NT2/D1 (cell line): ENCODE measurements at regions not wholly inside any gene's neighbourhood (a gene's known extent, or its start where the extent isn't known, plus 50 kb on each side); places are given as distances from the start of the nearest gene placed in this dataset.

Experiments
- DNase-seq: peaks from one replicate; pipeline ENCODE4 v3.0.0-alpha.2; 2011; ENCODE audit warnings: low read depth, low spot score
- H3K27me3 ChIP-seq: 2 replicates; pipeline ENCODE4 v1.6.0; 2011; ENCODE audit warnings: mild to moderate bottlenecking; ENCODE audit not compliant: insufficient read length, insufficient read depth
- H3K36me3 ChIP-seq: 2 replicates; pipeline ENCODE4 v1.6.1; 2011; ENCODE audit warnings: mild to moderate bottlenecking, low read length, mixed read lengths; ENCODE audit not compliant: insufficient read depth, insufficient read length
- H3K4me1 ChIP-seq: 2 replicates; pipeline ENCODE4 v1.5.1; 2011; ENCODE audit not compliant: insufficient read depth, insufficient read length
- H3K4me3 ChIP-seq: 2 replicates; pipeline ENCODE4 v1.5.1; 2011; ENCODE audit warnings: low read depth; ENCODE audit not compliant: insufficient read length
- H3K9ac ChIP-seq: 2 replicates; pipeline ENCODE4 v1.6.0; 2011; ENCODE audit warnings: low read depth; ENCODE audit not compliant: insufficient read length
- H3K9me3 ChIP-seq: 2 replicates; pipeline ENCODE4 v1.5.1; 2011; ENCODE audit warnings: mild to moderate bottlenecking, low read length; ENCODE audit not compliant: insufficient read depth
- SUZ12 ChIP-seq: IDR thresholded peaks from 2 replicates; pipeline ENCODE4 v1.6.1; 2011; ENCODE audit not compliant: insufficient read length, insufficient read depth; ENCODE audit errors: extremely low read depth
- YY1 ChIP-seq: IDR thresholded peaks from 2 replicates; pipeline ENCODE4 v1.6.1; 2011; ENCODE audit not compliant: insufficient read length, insufficient read depth
- ZNF274 ChIP-seq: IDR thresholded peaks from 2 replicates; pipeline ENCODE4 v1.6.1; 2011; ENCODE audit warnings: mild to moderate bottlenecking, low read depth, low read length

GRCh38 chr12:132432721-132433577, 57.0 kb upstream of the FBRSL1 start:
- Histone ChIP-seq H3K36me3 (no peaks in the 10 kb centered on the region), H3K4me3 (no peak overlapping the region), H3K9me3 (peaks cover 9% of the 10 kb centered on the region), H3K4me1 (peaks cover 32% of the 10 kb centered on the region), H3K27me3 (peaks cover 95% of the 10 kb centered on the region), H3K9ac (no peak overlapping the region)
- no peak for DNase-seq
- TF ChIP-seq ZNF274 (no peak), SUZ12 (no peak), YY1 (no peak)

GRCh38 chr12:132432126-132432705, 57.7 kb upstream of the FBRSL1 start:
- H3K9ac ChIP-seq: no peak overlapping the region
- no peak overlapping the region for H3K4me3 ChIP-seq
- DNase-seq: no peak
- H3K27me3 ChIP-seq: peaks cover 96% of the 10 kb centered on the region
- peaks cover 32% of the 10 kb centered on the region for H3K4me1 ChIP-seq
- H3K36me3 ChIP-seq: no peaks in the 10 kb centered on the region
- H3K9me3 ChIP-seq: peaks cover 9% of the 10 kb centered on the region
- TF ChIP-seq YY1: no peak

DNA sequence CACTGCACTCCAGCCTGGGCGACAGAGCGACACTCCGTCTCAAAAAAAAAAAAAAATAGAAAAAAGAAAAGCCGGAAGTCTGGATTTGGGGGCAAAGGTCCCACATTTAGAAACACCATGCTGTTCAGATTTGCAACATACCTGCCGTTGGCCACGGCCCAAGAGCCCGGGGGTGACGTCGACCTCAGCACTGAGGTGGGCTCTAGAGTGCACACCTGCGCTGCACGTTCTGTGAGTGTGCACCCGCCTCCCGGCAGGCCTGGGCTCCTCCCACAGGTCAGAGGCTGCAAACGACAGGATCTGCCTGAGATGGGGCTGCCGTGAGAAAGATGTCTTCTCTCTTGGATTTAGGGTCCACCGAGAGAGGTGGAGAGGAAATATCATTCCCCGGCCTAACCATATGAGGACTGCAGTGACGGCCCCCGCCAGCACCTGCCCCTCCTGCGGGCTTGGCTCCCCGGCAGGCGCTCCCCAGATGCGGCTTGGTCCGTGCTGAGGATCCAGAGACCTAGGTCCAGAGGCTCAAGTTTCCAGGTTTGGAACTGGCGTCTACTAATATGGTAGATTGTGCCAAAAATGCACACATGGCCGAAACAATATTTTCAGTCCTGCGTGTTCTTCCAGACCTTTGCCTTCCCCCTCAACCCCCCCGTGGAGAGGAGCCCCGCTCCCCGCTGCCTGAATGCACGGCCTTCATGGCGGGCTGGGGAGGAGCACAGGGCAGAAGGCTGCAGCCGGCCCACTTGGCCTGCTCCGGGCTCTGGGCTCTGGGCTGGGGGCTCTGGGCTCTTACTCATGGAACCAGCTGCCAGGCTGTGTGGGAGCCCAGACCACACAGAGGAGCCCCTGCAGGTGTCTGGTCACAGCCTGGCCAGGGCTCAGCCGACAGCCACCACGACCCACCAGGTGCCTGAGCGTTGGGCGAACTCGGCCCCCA, 58.8 kb upstream of the FBRSL1 start:
- Histone ChIP-seq H3K36me3 (no peaks in the 10 kb centered on the region), H3K4me1 (peaks cover 29% of the 10 kb centered on the region), H3K4me3 (no peak overlapping the region), H3K27me3 (peaks cover 95% of the 10 kb centered on the region), H3K9me3 (peaks cover 8% of the 10 kb centered on the region), H3K9ac (no peak overlapping the region)
- no peak for DNase-seq
- TF ChIP-seq SUZ12 (no peak), ZNF274 (no peak), YY1 (no peak)

DNA sequence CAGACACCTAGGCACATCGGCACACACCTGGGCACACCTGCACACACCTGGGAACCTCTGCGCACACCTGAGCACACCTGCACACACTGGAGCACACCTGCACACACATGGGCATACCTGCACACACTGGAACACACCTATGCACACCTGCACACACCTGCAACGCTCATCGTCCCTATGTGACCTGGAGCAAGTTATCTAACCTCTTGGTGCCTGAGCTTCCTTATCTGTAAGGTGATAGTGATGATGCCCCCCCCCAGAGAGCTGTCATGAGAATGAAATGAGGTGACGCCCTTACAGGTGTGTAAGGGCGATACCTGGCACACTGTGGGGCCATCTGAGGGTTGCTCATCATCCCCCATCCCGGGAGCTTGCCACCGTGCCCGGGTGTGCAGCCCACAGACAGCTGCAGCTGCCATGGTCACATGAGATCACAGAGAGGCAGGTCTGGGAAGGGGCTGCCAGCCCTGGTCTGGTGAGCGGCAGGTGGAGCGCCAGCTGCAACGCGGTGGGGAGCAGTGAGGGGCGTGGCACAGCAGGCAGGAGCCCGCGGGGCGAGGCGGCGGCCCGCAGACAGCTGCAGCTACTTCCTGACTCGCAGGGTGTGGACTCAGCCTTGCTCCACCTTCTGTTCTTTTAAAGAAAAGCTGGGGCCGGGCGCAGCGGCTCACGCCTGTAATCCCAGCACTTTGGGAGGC, 59.9 kb upstream of the FBRSL1 start:
- Histone ChIP-seq H3K27me3 (peaks cover 96% of the 10 kb centered on the region), H3K4me3 (peak overlapping the region; percentile 31), H3K4me1 (peaks cover 29% of the 10 kb centered on the region), H3K9ac (peak overlapping the region; percentile 75), H3K36me3 (no peaks in the 10 kb centered on the region), H3K9me3 (peaks cover 11% of the 10 kb centered on the region; the same call in 1 of the 2 replicates)
- no peak for DNase-seq
- TF ChIP-seq ZNF274: no peak
- TF ChIP-seq SUZ12: no peak
- no peak for TF ChIP-seq YY1

DNA sequence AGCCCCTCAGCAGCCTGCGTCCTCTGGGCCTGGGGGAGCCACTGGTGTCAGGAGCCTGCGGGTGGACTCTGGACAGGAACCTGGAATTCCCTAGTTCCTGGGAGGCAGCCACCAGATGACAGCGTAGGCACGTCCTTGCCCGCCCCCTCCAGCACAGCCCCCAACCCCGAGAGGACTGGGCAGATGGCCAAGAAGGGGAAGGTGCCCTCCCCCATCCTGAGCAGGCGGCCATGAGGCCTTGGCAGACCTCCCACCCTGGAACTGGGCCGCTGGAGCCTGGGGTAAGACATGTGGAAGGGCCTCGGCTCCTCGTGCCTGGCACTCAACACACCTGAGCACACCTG, 60.4 kb upstream of the FBRSL1 start:
- TF ChIP-seq YY1 (no peak), ZNF274 (no peak), SUZ12 (no peak)
- H3K9me3 ChIP-seq: peaks cover 16% of the 10 kb centered on the region; the same call in 1 of the 2 replicates
- peak overlapping the region; percentile 31 for H3K4me3 ChIP-seq
- H3K9ac ChIP-seq: peak overlapping the region; percentile 75
- H3K27me3 ChIP-seq: peaks cover 96% of the 10 kb centered on the region
- DNase-seq: no peak
- H3K36me3 ChIP-seq: no peaks in the 10 kb centered on the region
- H3K4me1 ChIP-seq: peaks cover 29% of the 10 kb centered on the region

GRCh38 chr12:132428936-132429601, 60.9 kb upstream of the FBRSL1 start:
- Histone ChIP-seq H3K27me3 (peaks cover 96% of the 10 kb centered on the region), H3K4me3 (peak overlapping the region; percentile 31), H3K9me3 (peaks cover 17% of the 10 kb centered on the region; the same call in 1 of the 2 replicates), H3K9ac (peak overlapping the region; percentile 75), H3K36me3 (no peaks in the 10 kb centered on the region), H3K4me1 (peaks cover 29% of the 10 kb centered on the region)
- TF ChIP-seq ZNF274: no peak
- no peak for TF ChIP-seq YY1
- TF ChIP-seq SUZ12: no peak
- DNase-seq: no peak
